SW480 (cell line): ENCODE measurements at regions not wholly inside any gene's neighbourhood (a gene's known extent, or its start where the extent isn't known, plus 50 kb on each side); places are given as distances from the start of the nearest gene placed in this dataset.

Experiments used
- DNase-seq: peaks from one replicate; pipeline ENCODE4 v3.0.0-alpha.2; 2016; ENCODE audit warnings: low spot score

DNA sequence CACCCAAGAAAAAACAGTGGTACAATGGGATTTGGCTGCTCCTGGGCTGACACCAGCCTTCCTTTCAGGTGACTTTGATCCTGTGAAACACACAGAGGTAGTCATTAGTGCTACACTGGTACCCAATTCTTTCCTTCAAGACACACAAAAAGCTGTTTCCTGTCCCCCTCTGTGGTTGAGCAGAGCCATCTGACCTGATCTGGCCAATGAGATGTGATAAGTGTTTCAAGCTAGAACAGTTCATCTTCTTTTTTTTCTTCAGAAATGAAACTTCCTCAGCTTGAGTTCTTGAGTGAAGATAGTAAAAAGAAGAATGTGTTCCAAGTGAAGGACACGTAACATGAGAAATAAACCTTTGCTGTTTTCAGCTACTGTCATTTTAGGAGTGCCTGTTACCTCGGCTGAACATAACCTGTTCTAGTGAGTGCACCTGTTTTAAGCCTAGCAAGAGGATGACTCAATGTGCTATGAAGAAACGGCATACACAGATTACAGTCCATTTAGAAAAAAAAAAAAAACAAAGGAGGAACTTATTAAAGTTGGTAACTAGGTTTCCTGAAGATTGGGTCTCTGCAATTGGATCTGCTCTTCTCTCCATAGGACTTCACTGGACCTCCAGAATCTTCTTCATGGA, 287.8 kb downstream of the GAS1 start:
- no peak for DNase-seq

DNA sequence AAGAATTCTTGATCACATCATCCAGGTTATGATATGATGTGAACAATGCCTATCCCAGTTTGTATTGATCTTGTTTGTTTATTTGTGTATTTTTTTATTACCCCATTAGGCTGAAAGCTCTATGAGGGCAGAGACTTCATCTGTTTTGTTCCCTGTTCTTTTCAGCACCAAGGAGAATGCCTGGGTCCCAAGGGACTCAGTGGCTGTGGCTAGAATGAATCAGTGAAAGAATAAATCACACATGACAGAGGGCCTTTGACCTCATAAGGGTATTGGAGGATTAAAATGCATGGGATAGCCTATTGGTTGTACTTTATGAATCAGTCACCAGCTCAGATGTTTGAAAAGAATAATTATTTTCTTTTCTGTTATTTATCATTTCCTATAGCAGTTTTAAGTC, 292.2 kb downstream of the GAS1 start:
- no peak for DNase-seq

DNA sequence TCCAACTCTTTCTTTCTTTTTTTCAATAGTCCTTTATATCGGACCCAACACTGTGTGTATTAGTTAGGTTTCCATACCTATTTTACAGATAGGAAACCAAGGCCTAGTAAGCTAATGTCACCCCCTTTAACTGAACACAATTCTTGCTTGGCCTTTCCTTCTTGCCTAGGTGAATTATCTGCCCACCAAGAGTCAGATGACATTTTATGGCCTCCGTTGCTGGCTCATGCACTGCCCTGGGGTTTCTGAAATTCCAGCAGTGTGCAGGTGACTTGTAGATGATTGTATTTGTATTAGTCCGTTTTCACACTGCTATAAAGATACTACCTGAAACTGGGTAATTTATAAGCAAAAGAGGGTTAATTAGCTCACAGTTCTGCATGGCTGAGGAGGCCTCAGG, 293.8 kb downstream of the GAS1 start:
- no peak for DNase-seq

DNA sequence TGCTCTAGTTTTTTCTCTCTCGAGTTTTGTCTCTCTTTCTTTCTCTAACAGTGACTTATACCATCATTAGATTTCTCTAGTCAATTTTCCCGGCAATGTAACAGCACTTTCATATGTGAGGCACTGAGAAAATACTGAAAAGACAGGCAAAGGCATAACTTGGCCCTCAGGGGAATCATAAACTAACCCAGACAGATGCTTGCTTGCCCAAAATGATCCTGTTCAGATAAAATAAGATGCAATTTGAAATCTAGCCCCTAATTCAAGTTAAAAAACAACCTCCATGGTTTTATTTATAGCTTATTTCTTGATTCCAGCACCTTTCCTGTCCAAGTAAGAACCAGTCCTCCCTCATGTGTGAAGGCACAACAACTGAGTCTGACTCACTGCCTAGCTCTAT, 294.6 kb downstream of the GAS1 start:
- DNase-seq, result no peak

DNA sequence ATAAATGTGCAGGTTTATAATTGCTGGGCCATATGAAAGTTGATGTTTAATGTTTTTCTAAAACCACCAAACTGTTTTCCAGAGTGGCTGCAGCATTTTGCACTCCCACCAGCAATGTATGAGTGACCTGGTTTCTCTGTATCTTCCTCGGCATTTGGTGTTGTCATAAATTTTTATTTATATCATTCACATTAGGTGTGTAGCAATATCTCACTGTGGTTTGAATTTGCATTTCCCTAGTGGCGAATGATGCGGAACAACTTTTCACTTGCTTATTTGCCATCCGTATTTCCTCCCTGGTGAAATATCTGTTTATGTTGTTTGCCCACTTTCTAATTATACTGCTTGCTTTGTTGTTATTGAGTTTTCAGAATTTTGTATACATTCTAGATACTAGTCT, 295.7 kb upstream of the TUT7 start:
- no peak for DNase-seq

DNA sequence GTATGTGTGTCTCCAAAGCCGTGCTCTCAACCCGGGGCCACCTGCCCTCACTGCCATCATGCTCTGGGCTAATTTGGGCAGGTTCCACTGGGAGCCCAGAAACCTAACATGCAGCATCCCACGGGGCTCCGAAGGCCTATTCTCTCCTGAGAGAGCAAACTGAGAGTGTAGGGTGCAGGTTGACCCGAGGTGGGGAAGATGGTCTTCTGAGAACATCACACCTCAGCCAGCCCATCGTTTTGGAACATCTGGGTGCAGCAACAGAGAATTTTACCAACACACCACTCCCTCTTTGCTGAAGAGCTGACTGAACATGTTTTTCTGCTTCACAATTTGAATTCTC, 294.6 kb upstream of the TUT7 start:
- no peak for DNase-seq

DNA sequence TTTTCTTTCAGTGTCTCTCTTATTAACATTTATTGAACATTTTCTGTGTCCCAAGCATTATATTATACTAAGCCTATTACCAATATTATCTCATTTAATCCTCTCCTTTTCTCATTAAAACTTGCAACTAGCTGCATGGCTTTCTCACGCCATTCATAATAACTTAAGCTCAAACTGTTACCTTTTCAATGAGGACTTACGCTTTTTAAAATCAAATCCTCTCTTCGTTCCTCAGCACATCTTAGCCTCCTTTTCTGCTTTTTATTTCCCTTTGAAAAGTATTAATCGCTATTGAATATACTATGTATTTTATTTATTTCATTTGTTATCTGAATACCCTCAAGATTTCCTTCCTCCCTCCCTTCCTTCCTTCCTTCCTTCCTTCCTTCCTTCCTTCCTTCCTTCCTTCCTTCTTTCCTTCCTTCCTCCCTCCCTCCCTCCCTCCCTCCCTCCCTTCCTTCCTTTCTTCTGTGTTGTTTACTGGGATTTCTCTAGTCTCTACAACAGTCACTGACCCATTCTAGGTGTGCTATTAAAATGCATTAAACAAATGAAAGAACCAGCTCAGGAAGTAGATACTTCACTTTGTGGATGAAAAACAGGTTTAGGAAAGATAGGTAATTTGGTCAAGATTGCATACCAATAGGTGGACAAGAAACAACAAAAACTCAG, 294.1 kb upstream of the TUT7 start:
- no peak for DNase-seq

DNA sequence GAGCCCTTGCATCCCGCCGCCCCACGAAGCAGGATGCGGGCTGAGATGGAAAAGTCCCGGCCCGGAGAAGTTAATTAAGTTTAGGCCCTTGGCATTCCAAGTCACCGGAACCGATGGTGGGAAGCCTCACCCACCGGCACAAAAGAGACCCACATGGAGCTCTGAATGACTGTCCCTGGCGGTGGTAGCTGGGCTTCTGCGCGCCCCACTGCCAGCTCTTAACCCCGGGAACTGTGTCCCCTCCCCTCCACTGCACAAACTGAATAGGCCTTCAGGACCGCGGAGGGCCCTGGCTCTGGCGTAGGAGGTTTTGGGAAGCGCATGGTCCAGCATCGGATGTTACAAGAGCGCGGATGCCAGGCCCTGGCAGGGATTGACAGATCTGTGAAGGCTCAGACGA, 291.1 kb upstream of the TUT7 start:
- no peak for DNase-seq

DNA sequence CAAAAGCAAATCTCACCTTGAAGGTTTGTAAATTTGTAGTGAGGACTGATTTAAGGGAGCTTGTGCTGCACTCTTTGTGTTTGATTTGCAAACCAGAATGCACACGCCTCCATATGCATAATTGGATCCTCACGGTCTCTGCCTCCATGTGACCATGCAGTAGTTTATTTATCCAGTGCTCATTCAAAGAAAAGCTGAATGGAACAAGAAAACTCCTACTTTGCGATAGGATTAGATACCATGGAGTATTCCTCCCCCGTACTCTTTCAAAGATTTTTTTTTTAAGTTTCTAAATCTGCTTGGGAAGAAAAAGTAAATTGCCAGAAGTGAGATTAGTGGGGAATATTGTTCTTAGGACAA, 290.4 kb upstream of the TUT7 start:
- no peak for DNase-seq

DNA sequence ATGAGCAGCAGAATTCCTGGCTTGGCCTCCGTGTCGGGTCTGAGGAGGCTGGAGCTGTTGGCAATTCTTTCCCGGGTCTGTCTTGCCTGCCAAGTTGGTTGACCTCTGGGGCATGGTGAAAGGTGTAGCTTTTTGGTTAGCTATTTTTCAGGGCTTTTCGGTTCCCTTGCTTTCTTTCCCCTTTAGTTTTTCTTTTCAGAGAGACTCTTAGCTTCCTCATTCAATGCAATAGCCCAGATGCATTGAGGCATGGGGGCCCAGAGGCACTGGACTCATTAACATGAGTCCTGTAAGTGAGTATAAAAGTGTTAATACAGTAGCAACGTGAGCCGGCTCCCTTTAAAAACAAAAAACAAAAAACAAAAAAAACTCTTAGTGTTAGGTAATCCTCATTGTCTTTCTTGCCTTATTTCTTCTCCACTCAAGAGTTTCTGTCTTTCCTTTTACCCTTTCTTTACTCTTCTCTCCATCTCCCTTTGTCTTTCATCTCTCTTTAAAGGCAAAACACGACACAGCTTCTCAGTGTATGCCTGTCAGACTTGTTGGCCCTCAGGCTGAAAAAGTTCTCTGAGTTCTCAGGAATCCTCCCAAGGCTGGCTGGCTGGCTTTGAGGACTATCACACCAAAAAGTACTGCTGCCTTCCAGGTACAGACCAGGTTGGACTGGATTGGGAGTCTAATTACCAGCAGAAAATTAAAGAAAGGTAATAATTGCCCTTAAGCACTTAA, 289.9 kb upstream of the TUT7 start:
- no peak for DNase-seq

DNA sequence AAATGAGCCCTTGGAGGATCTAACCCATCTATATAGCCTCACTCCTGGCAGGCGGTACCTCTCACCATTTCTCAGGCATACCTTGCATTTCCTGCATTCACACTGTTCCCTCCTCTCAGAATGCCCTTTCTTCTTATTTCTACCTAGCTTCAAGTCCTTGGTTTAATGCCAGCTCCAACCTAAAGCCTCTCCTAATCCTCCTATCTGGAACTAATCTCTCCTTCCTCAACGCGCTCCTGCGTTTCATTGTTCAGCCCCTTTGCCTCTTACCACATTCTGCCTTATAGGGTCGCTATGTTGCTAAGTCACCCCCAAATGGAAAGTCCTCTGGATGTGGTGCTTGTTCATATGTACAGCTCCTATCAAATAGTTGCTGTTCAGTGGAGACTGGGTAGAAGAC, 288.5 kb upstream of the TUT7 start:
- no peak for DNase-seq

DNA sequence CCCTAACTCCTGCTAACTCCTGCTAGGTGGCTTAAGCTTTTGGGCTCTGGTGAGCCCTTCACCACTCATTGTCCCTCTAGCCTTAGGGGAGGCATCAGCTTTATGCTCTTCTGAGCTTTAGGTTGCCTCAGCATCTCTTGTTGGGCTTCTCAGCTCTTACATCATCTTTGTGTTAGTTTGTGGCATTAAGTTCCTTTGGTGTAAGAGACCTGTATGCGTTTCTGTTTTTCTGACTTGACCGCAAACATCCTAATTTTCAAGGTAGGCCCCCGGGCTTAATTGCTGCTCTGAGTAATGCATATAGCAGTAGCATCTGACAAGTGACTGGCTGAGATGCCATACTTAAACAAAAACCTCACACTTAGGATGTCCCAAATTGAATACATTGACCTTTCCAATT, 287.8 kb upstream of the TUT7 start:
- no peak for DNase-seq

DNA sequence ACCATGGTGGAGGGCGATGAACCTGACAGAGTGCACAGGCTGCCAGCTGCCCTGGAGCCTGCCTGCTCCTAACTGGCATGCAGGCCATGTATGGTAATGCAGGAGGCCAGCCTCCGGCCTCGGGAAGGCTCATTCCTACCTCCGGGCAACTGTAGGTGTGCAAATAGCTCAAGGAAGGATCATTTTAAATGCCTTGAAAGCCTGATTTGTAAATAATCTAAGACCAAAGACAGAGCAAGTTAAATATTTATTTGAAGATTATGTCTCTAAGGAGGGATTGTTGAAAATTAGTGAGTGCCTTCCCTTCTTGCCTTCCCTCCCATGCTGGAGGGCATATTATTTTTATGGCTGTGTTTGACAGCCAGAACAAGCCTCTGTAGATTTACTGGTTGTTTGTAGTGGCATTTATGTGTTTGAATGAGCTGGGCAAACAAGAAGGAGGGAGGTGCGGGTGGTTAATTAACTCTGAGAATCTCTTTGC, 285.7 kb upstream of the TUT7 start:
- no peak for DNase-seq

DNA sequence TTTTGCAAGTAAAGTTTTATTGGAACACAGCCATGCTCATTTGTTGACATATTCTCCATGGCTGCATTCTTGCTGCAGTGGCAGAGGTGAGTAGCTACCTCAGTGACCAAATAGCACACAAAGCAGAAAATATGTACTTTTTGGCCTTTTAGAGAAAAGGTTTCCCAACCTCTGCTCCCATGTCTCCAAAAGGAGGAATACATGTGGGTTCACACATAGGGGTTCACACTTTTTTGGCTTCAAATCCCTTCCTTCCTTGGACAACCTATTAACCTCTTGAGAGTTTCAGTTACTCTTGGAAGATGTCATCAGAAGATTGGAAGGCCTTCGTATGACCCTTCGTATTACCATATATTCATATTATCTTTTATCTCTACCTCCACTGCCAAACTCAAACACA, 285.1 kb upstream of the TUT7 start:
- no peak for DNase-seq

DNA sequence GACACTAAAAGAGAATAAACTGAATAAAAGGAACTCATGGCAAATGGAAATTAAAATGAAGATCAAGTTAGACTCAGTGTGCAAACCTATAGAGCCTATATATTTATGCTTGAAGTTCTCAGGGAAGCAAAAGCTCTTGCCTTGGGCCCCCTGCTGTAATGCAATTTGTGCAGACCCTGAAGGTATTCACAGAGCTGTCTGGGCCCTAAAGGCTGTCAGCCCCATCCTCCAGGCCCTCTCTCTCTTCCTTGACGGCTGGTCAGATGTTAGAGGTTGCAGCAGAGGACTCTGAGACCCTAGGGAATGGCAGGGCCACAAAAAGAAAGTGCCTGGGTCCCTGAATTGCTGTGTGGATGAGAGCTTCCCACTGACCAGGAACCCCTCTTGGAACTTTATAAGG, 283.9 kb upstream of the TUT7 start:
- DNase-seq, result no peak

DNA sequence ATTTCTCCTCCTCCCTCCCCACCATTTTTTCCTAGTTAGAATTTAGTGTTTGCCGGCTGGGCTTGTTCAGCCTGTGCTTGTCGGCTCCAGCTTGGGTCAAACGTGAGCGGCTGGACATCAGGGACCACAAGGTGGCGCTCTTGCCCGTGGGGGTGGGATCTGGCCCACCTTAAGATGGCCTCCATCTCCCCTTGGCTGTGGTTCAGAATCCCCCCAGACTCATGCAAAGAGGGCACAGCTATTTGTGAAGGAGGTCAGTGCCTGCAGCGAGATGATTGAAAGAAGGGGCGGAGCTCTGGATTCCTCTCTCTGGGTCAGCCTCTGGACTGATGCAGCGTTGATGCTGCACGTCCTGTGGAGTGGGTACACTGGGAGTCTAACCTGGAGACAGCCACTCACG, 283.3 kb upstream of the TUT7 start:
- no peak for DNase-seq

DNA sequence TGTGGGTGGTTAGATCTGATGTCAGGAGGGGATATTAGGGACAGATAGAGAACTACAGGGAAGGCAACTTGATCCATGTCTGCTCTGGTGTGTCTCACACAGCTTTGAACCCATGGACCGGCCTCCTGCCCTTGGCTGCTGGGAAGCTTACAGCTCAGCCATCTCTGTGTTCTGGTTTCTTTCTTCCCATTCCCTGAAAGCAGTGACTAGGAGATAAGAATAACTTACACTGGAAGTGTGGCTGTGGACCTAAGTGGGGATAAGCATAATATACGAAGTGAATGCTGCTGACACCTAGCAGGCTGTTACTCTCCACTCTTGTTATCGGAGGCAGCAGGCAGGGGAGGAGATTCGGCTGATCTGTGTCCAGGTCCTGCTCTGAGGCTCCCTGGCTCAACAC, 282.3 kb upstream of the TUT7 start:
- DNase-seq, result no peak

DNA sequence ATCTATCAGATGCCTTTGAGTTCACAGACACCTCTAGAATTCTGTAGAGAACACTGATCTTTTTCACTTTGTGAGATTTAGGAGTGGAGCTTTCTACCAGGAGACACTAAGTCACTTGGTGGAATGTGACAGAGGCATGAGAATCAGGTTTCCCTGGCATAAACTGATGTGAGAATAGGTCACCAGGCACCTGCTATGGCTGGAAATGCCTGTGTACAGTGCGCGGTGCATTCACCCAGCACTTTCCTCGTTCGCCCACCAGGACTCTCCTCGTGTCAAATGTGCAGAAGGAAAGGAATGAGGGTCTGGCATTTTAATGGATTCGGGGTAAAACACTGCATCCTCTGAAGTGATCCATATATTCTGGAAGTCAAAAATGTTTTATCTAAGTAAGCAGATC, 281.8 kb upstream of the TUT7 start:
- no peak for DNase-seq

DNA sequence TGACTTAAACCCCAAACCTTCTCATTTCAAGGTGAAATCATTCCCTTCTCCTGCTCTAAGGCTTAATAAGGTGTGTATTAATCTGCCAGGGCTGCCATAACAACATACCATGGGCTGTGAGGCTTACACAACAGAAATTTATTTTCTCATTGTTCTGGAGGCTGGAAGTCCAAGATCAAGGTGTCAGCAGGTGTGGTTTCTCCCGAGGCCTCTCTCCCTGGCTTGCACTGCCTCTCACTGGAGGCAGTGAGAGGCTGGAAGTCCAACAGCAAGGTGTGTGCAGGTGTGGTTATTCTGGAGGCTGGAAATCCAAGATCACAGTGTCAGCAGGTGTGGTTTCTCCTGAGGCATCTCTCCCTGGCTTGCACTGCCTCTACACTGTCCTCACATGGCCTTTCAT, 280.3 kb upstream of the TUT7 start:
- DNase-seq, result no peak

DNA sequence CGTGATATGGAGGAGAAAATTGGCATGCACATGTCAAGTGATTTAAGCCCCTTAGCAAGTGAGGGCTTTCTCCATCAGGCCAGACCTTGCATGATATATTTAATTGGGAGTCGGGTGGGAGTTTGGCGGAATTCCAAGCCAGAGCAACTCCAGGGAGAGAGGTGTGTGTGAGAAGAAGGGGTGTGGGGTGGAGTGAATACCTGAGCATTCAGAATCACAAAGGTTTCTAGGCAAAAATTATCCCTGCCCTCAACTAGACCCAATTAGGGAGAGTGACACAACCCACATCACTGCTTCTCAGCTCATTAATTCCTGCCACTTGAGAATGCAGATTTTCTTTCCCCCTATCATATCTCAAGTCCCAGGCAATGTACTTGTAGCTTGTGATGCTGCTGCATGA, 279.7 kb upstream of the TUT7 start:
- no peak for DNase-seq

DNA sequence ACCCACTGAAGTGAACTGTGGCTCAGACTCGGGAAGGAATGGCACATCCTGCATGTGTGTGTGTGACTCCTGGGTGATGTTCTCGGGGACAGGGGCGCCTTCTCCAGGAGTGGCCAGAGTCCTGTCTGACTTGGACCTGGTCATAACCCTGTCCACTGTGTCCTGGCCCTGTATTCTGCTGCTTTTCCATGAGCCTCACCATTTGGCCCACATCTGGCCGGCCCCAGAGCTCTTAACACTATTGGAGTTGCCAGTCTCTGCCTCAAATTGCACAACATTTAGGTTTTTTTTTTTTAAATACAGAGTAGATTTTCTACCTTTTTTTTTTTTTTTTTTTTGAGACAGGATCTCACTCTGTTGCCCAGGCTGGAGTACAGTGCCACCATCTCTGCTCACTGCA, 278.3 kb upstream of the TUT7 start:
- DNase-seq, result no peak

DNA sequence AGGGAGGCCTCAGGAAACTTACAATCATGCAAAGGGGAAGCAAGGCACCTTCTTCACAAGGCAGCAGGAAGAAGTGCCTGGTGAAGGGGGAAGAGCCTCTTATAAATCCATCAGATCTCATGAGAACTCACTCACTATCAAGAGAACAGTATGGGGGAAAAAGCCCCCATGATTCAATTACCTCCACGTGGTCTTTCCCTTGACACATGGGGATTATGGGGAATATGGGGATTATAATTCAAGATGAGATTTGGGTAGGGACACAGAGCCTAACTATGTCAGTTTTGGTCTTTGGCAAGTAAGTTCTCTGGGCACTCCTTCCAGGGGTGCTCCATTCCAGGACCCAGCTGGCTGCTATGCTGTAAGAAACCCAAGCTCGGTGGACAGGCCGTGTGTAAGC, 275.3 kb upstream of the TUT7 start:
- no peak for DNase-seq

DNA sequence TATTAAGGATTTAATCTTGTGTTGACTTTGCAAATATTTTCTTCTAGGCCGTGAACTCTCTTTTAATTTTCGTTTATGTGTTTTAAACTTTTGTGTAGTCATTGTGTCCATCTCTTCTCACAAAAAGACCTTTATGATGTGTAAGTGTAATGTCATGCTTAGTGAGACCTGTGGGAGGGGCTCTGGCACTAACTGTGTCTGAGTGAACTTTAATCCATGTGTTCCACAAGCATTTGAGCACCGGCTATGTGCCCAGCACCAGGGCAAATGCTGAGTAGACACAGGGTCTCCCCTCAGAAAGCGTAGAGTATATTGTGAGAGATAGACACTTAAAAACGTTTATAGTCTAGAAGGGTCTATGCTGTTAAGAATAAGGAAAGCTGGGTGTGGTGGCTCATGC, 272.6 kb upstream of the TUT7 start:
- no peak for DNase-seq

DNA sequence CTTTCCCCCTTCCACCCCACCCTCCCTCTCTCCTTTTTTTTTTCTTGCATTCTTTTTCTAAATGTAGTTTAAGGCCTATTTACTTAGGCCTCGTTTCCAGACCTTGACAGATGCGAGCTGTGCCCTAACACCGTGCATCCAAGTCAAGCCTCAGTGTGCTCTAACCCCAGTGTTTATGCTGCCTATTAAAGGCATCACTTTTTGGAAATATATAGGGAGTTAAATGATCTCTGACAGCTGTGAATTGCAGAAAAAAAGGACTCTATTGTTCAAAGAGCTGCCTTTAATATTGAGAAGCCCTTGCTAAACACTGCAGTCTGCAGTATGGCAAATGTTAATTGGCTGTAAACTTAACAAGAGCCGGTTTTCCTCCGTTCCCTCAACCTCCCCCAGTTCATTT, 270.4 kb upstream of the TUT7 start:
- no peak for DNase-seq
